HG02938 (cell line): ENCODE measurements at regions not wholly inside any gene's neighbourhood (a gene's known extent, or its start where the extent isn't known, plus 50 kb on each side); places are given as distances from the start of the nearest gene placed in this dataset.

Experiments used
- ATAC-seq: cut with Tn5 transposase; IDR thresholded peaks from one replicate; pipeline ENCODE4 v1.9.1; 2021; ENCODE audit warnings: mild to moderate bottlenecking, moderate library complexity; ENCODE audit not compliant: unreplicated experiment

GRCh38 chr5:54746777-54747398 lies 229.3 kb downstream of the SNX18 start:
- ATAC-seq, result no peak

GRCh38 chr5:54746346-54746745 lies 228.8 kb downstream of the SNX18 start:
- no peak for ATAC-seq

GRCh38 chr5:54745599-54745998 lies 228.0 kb downstream of the SNX18 start:
- ATAC-seq, result no peak

GRCh38 chr5:54743997-54744788 lies 226.6 kb downstream of the SNX18 start:
- ATAC-seq, result no peak

- no peak for ATAC-seq
Observed at GRCh38 chr5:54743581-54743980, 226.0 kb downstream of the SNX18 start.

GRCh38 chr5:54742417-54742891 lies 224.9 kb downstream of the SNX18 start:
- no peak for ATAC-seq

GRCh38 chr5:54741711-54742110 lies 224.2 kb downstream of the SNX18 start:
- no peak for ATAC-seq

- no peak for ATAC-seq
Observed at GRCh38 chr5:54740141-54740540, 222.6 kb downstream of the SNX18 start.

GRCh38 chr5:54739371-54739770 lies 221.8 kb downstream of the SNX18 start:
- no peak for ATAC-seq

GRCh38 chr5:54738973-54739367 lies 221.4 kb downstream of the SNX18 start:
- ATAC-seq, result no peak

- ATAC-seq, result no peak
Observed at GRCh38 chr5:54738118-54738972, 220.8 kb downstream of the SNX18 start.

- no peak for ATAC-seq
Observed at GRCh38 chr5:54736003-54736797, 218.6 kb downstream of the SNX18 start.

GRCh38 chr5:54733101-54733500 lies 215.5 kb downstream of the SNX18 start:
- no peak for ATAC-seq

GRCh38 chr5:54732108-54732507 lies 214.5 kb downstream of the SNX18 start:
- ATAC-seq, result no peak

GRCh38 chr5:54728588-54728915 lies 211.0 kb downstream of the SNX18 start:
- no peak for ATAC-seq

- ATAC-seq, result no peak
Observed at GRCh38 chr5:54727874-54728587, 210.5 kb downstream of the SNX18 start.

GRCh38 chr5:54725391-54726280 lies 208.1 kb downstream of the SNX18 start:
- no peak for ATAC-seq

GRCh38 chr5:54722846-54723433 lies 205.4 kb downstream of the SNX18 start:
- no peak for ATAC-seq
